GM23338 (cell line): ENCODE measurements at regions not wholly inside any gene's neighbourhood (a gene's known extent, or its start where the extent isn't known, plus 50 kb on each side); places are given as distances from the start of the nearest gene placed in this dataset.

Source experiments
- ATAC-seq: fragments of 200-7000 bp; cut with Tn5 transposase; 3 replicates; pipeline ENCODE4 v1.9.1; 2020
- DNase-seq: peaks from one replicate; pipeline ENCODE4 v3.0.0-alpha.2; 2015; ENCODE audit warnings: low spot score
- H2AFZ ChIP-seq: fragments of 200-600 bp; sonication (generic); 2 replicates; pipeline ENCODE4 v1.8.0; 2016; ENCODE audit warnings: antibody characterized with exemption, mild to moderate bottlenecking, moderate library complexity
- H3F3A ChIP-seq: fragments of 200-600 bp; sonication (generic); replicated peaks from 2 replicates; pipeline ENCODE4 v1.8.0; 2017; ENCODE audit warnings: antibody characterized with exemption, mixed run types, low read depth
- H3K27ac ChIP-seq: fragments of 200-600 bp; sonication (generic); 2 replicates; pipeline ENCODE4 v1.6.1; 2016; ENCODE audit warnings: low read depth
- H3K27me3 ChIP-seq: fragments of 200-600 bp; sonication (generic); 2 replicates; pipeline ENCODE4 v1.8.0; 2016; ENCODE audit warnings: mild to moderate bottlenecking, mixed run types, moderate library complexity; ENCODE audit not compliant: insufficient read depth
- H3K36me3 ChIP-seq: fragments of 200-600 bp; sonication (generic); 2 replicates; pipeline ENCODE4 v1.8.0; 2016; ENCODE audit warnings: mild to moderate bottlenecking; ENCODE audit not compliant: insufficient read depth
- H3K4me1 ChIP-seq: fragments of 200-600 bp; sonication (generic); 2 replicates; pipeline ENCODE4 v1.8.0; 2016; ENCODE audit warnings: mild to moderate bottlenecking, moderate library complexity; ENCODE audit not compliant: insufficient read depth
- H3K4me2 ChIP-seq: fragments of 200-600 bp; sonication (generic); 2 replicates; pipeline ENCODE4 v1.7.1; 2017; ENCODE audit warnings: mixed run types
- H3K4me3 ChIP-seq: fragments of 200-600 bp; sonication (generic); 2 replicates; pipeline ENCODE4 v1.6.1; 2016; ENCODE audit warnings: mixed run types
- H3K79me2 ChIP-seq: fragments of 200-600 bp; sonication (generic); replicated peaks from 2 replicates; pipeline ENCODE4 v1.8.0; 2017; ENCODE audit warnings: mild to moderate bottlenecking; ENCODE audit not compliant: insufficient read depth
- H3K9me2 ChIP-seq: fragments of 200-600 bp; sonication (generic); 2 replicates; pipeline ENCODE4 v1.8.0; 2017; ENCODE audit not compliant: insufficient read depth
- H4K20me1 ChIP-seq: fragments of 200-600 bp; sonication (generic); replicated peaks from 2 replicates; pipeline ENCODE4 v1.8.0; 2017; ENCODE audit warnings: mild to moderate bottlenecking; ENCODE audit not compliant: insufficient read depth
- H3K27ac Mint-ChIP-seq: 2 replicates; pipeline ENCODE4 v1.8.0; 2020; ENCODE audit warnings: inconsistent platforms, mild to moderate bottlenecking, moderate library complexity, mixed read lengths
- H3K27me3 Mint-ChIP-seq: 3 replicates; pipeline ENCODE4 v1.8.0; 2022; ENCODE audit warnings: low read depth, mild to moderate bottlenecking, moderate library complexity, mixed read lengths, inconsistent platforms; ENCODE audit not compliant: insufficient read depth, poor library complexity
- H3K36me3 Mint-ChIP-seq: 3 replicates; pipeline ENCODE4 v1.8.0; 2021; ENCODE audit warnings: low read depth, mild to moderate bottlenecking, inconsistent platforms, moderate library complexity, mixed read lengths
- H3K4me1 Mint-ChIP-seq: 3 replicates; pipeline ENCODE4 v1.8.0; 2020; ENCODE audit warnings: mild to moderate bottlenecking, inconsistent platforms, mixed read lengths
- H3K4me3 Mint-ChIP-seq: 3 replicates; pipeline ENCODE4 v1.8.0; 2021; ENCODE audit warnings: moderate library complexity, mild to moderate bottlenecking, inconsistent platforms, mixed read lengths
- H3K9me3 Mint-ChIP-seq: 3 replicates; pipeline ENCODE4 v1.8.0; 2020; ENCODE audit warnings: moderate library complexity, mild to moderate bottlenecking, inconsistent platforms, mixed read lengths
- CREB1 ChIP-seq: fragments of 250-450 bp; sonication (Bioruptor Pico); IDR thresholded peaks from 2 replicates; pipeline ENCODE4 v1.5.0; 2020; ENCODE audit warnings: low read depth, mild to moderate bottlenecking, moderate library complexity
- EZH2 ChIP-seq: fragments of 200-600 bp; sonication (generic); IDR thresholded peaks from one replicate; pipeline ENCODE4 v1.8.0; 2017; ENCODE audit warnings: antibody characterized with exemption, mild to moderate bottlenecking, low read depth; ENCODE audit not compliant: unreplicated experiment
- EZH2phosphoT487 ChIP-seq: fragments of 200-600 bp; sonication (generic); IDR thresholded peaks from one replicate; pipeline ENCODE4 v1.8.1; 2018; ENCODE audit warnings: antibody characterized with exemption; ENCODE audit not compliant: unreplicated experiment
- STAT1 ChIP-seq: IDR thresholded peaks from one replicate; pipeline ENCODE4 v1.6.1; 2016; ENCODE audit warnings: antibody characterized with exemption; ENCODE audit not compliant: unreplicated experiment
- ZNF114 ChIP-seq: fragments of 250-450 bp; sonication (Bioruptor Pico); IDR thresholded peaks from 2 replicates; pipeline ENCODE4 v1.5.0; 2020; ENCODE audit warnings: mild to moderate bottlenecking, moderate library complexity
- ZNF462 ChIP-seq: fragments of 250-450 bp; sonication (Bioruptor Pico); IDR thresholded peaks from 2 replicates; pipeline ENCODE4 v1.5.0; 2020; ENCODE audit warnings: mild to moderate bottlenecking, moderate library complexity
- TF ChIP-seq, protein P1 (sequence below): IDR thresholded peaks from one replicate; pipeline ENCODE4 v1.6.1; 2018; ENCODE audit warnings: antibody characterized with exemption; ENCODE audit not compliant: unreplicated experiment

GRCh38 chr6:168240160-168240559, 79.4 kb downstream of the DACT2 start:
- Histone ChIP-seq H3K4me3 (no peak overlapping the region), H3K79me2 (no peaks in the 10 kb centered on the region), H3K27ac (no peak overlapping the region), H4K20me1 (no peaks in the 10 kb centered on the region), H3K4me1 (no peaks in the 10 kb centered on the region), H3K36me3 (no peaks in the 10 kb centered on the region), H3K4me2 (no peak overlapping the region), H2AFZ (no peak overlapping the region), H3F3A (no peaks in the 10 kb centered on the region), H3K27me3 (no peaks in the 10 kb centered on the region), H3K9me2 (no peaks in the 10 kb centered on the region)
- peaks cover 10% of the 10 kb centered on the region for H3K27me3 Mint-ChIP-seq
- TF ChIP-seq EZH2 (no peak), CREB1 (CRISPR knock-in tag) (no peak), ZNF114 (no peak), ZNF462 (CRISPR knock-in tag) (no peak), STAT1 (no peak), EZH2phosphoT487 (no peak)
- TF ChIP-seq, protein P1, sequence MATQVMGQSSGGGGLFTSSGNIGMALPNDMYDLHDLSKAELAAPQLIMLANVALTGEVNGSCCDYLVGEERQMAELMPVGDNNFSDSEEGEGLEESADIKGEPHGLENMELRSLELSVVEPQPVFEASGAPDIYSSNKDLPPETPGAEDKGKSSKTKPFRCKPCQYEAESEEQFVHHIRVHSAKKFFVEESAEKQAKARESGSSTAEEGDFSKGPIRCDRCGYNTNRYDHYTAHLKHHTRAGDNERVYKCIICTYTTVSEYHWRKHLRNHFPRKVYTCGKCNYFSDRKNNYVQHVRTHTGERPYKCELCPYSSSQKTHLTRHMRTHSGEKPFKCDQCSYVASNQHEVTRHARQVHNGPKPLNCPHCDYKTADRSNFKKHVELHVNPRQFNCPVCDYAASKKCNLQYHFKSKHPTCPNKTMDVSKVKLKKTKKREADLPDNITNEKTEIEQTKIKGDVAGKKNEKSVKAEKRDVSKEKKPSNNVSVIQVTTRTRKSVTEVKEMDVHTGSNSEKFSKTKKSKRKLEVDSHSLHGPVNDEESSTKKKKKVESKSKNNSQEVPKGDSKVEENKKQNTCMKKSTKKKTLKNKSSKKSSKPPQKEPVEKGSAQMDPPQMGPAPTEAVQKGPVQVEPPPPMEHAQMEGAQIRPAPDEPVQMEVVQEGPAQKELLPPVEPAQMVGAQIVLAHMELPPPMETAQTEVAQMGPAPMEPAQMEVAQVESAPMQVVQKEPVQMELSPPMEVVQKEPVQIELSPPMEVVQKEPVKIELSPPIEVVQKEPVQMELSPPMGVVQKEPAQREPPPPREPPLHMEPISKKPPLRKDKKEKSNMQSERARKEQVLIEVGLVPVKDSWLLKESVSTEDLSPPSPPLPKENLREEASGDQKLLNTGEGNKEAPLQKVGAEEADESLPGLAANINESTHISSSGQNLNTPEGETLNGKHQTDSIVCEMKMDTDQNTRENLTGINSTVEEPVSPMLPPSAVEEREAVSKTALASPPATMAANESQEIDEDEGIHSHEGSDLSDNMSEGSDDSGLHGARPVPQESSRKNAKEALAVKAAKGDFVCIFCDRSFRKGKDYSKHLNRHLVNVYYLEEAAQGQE, result no peak
- H3K4me1 Mint-ChIP-seq, result peaks cover 13% of the 10 kb centered on the region
- H3K9me3 Mint-ChIP-seq, result peaks cover 3% of the 10 kb centered on the region; the same call in 1 of the 3 replicates
- no peak overlapping the region for H3K27ac Mint-ChIP-seq
- no peak overlapping the region for H3K4me3 Mint-ChIP-seq
- DNase-seq (no peak), ATAC-seq (no peak)
- no peaks in the 10 kb centered on the region for H3K36me3 Mint-ChIP-seq
